ENCODE measurements at regions not wholly inside any gene's neighbourhood (a gene's known extent, or its start where the extent isn't known, plus 50 kb on each side); places are given as distances from the start of the nearest gene placed in this dataset.

- TF ChIP-seq CTCF (IDR thresholded peaks at IDR 0.05; ENCODE audit: insufficient read depth, low read length, missing control alignments) = no peak
- POLR2A ChIA-PET = no interaction called here
- H3K4me3 ChIP-seq (ENCODE audit: low read depth, low read length) = no peak overlapping the region
- no peak for DNase-seq (ENCODE audit: low read depth, low spot score)
- CTCF ChIA-PET = interaction anchor here (0.9 to 4.1 kb wide), 3 partner anchors 14 to 475 kb away, joined by 4 to 24 read pairs (median 5); no protein-coding TSS in a partner anchor
These were observed 1098.3 kb downstream of the NAALADL2 start for GRCh38 chr3:175957427-175957826.

- peak; percentile 2 for DNase-seq (ENCODE audit: low read depth, low spot score)
- ChIA-PET CTCF (interaction anchor here (0.9 to 4.1 kb wide), 3 partner anchors 13 to 475 kb away, joined by 4 to 24 read pairs (median 5); no protein-coding TSS in a partner anchor), POLR2A (no interaction called here)
- peak; percentile 30 for TF ChIP-seq CTCF (IDR thresholded peaks at IDR 0.05; ENCODE audit: insufficient read depth, low read length, missing control alignments)
- H3K4me3 ChIP-seq (ENCODE audit: low read depth, low read length) = no peak overlapping the region
These were observed 1097.8 kb downstream of the NAALADL2 start for GRCh38 chr3:175956964-175957363.

- CTCF ChIA-PET = interaction anchor here (1.1 to 1.9 kb wide), 2 partner anchors 468 to 479 kb away, joined by 3 to 6 read pairs; no protein-coding TSS in a partner anchor
- TF ChIP-seq CTCF (IDR thresholded peaks at IDR 0.05; ENCODE audit: insufficient read depth, low read length, missing control alignments) = no peak
- DNase-seq (ENCODE audit: low read depth, low spot score) = peak; percentile 29
- H3K4me3 ChIP-seq (ENCODE audit: low read depth, low read length) = no peak overlapping the region
- POLR2A ChIA-PET = no interaction called here
These were observed 1092.0 kb downstream of the NAALADL2 start for GRCh38 chr3:175951047-175951694.

GRCh38 chr3:175948041-175948440 lies 1088.9 kb downstream of the NAALADL2 start:
- DNase-seq (ENCODE audit: low read depth, low spot score) = no peak
- CTCF ChIA-PET = no interaction called here
- TF ChIP-seq CTCF (IDR thresholded peaks at IDR 0.05; ENCODE audit: insufficient read depth, low read length, missing control alignments) = no peak
- no peak overlapping the region for H3K4me3 ChIP-seq (ENCODE audit: low read depth, low read length)
- POLR2A ChIA-PET = no interaction called here

- H3K4me3 ChIP-seq (ENCODE audit: low read depth, low read length) = no peak overlapping the region
- ChIA-PET POLR2A (no interaction called here), CTCF (no interaction called here)
- DNase-seq (ENCODE audit: low read depth, low spot score) = no peak
- no peak for TF ChIP-seq CTCF (IDR thresholded peaks at IDR 0.05; ENCODE audit: insufficient read depth, low read length, missing control alignments)
These were observed 1082.2 kb downstream of the NAALADL2 start for GRCh38 chr3:175941352-175941751.

- POLR2A ChIA-PET = no interaction called here
- no peak for DNase-seq (ENCODE audit: low read depth, low spot score)
- H3K4me3 ChIP-seq (ENCODE audit: low read depth, low read length) = no peak overlapping the region
- no peak for TF ChIP-seq CTCF (IDR thresholded peaks at IDR 0.05; ENCODE audit: insufficient read depth, low read length, missing control alignments)
- CTCF ChIA-PET = no interaction called here
These were observed 1081.7 kb downstream of the NAALADL2 start for GRCh38 chr3:175940881-175941280.

Measured in AG04449 (cell line).